ENCODE measurements at regions not wholly inside any gene's neighbourhood (a gene's known extent, or its start where the extent isn't known, plus 50 kb on each side); places are given as distances from the start of the nearest gene placed in this dataset.

- Histone ChIP-seq H2AFZ (ENCODE audit: low read length) (no peak overlapping the region), H3K36me3 (replicated peaks in 1 of 2; ENCODE audit: control insufficient read depth in 2 of 2, insufficient read depth in 2 of 2, low read length in 2 of 2) (no peaks in the 10 kb centered on the region), H3K4me1 (ENCODE audit: control insufficient read depth in 2 of 2, insufficient read depth in 1 of 2, low read depth in 1 of 2, low read length in 2 of 2) (peaks cover 0 to 5% of the 10 kb centered on the region in 2 donors), H3K9ac (ENCODE audit: low read depth, low read length, poor library complexity) (no peak overlapping the region), H3K9me3 (replicated peaks in 1 of 2; ENCODE audit: control insufficient read depth in 2 of 2, insufficient read depth in 1 of 2, low read depth in 1 of 2, low read length in 2 of 2) (no peaks in the 10 kb centered on the region), H3K23ac (ENCODE audit: low read depth, low read length, poor library complexity) (no peak overlapping the region), H4K91ac (ENCODE audit: low read depth, low read length, poor library complexity) (no peak overlapping the region), H2BK120ac (ENCODE audit: low read depth, low read length) (no peak overlapping the region), H3K27ac (replicated peaks; ENCODE audit: low read length) (no peak overlapping the region), H3K27me3 (ENCODE audit: control insufficient read depth in 3 of 3, insufficient read depth in 3 of 3, low read depth in 1 of 3, low read length in 3 of 3) (no peaks in the 10 kb centered on the region), H3K14ac (ENCODE audit: low read length) (no peak overlapping the region), H4K8ac (ENCODE audit: low read depth, low read length) (no peak overlapping the region), H2BK15ac (ENCODE audit: low read length) (no peak overlapping the region), H3K4ac (ENCODE audit: low read length) (no peak overlapping the region), H3K4me3 (ENCODE audit: low read length in 2 of 2) (no peak overlapping the region), H2AK5ac (ENCODE audit: low read depth, low read length) (no peak overlapping the region), H3K18ac (ENCODE audit: low read length) (no peak overlapping the region), H2BK5ac (ENCODE audit: low read length) (no peak overlapping the region), H3K4me2 (ENCODE audit: insufficient read depth, low read length, poor library complexity, severe bottlenecking) (no peak overlapping the region), H2BK12ac (ENCODE audit: low read length) (no peak overlapping the region), H3K79me1 (ENCODE audit: low read depth, low read length) (no peaks in the 10 kb centered on the region)
- WGBS, 2 donors (ENCODE audit: extremely low coverage in 2 of 2, insufficient read length in 2 of 2, insufficient replicate concordance in 1 of 2) = no CpG with 5 or more reads among the region's 2 CpGs
- peak; percentile 21 for DNase-seq (ENCODE audit: low spot score)
Measured at GRCh38 chr2:191539068-191539467, 138.9 kb upstream of the NABP1 start.

DNA sequence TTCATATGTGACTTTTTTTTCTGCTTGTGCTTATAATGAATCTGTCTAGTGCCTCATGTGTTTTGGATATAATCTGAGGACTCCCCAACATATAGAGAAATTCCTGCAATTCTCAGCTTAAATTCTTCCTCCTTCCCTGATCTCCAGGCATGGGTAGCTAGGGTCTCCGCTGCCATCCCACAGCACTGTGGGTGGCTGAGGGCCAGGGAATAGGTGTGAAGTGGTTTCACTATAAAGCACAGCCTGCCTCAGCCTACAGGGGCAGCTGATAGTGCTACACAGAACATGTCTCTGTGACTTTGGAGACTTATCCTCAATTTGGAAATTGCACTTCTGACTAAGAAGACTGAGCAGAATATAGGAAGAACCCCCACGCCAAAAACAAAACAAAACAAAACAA is 137.3 kb upstream of the NABP1 start:
- H3K4me2 ChIP-seq (ENCODE audit: insufficient read depth, low read length, poor library complexity, severe bottlenecking) = no peak overlapping the region
- no peak overlapping the region for H3K27ac ChIP-seq (replicated peaks; ENCODE audit: low read length)
- H3K27me3 ChIP-seq (ENCODE audit: control insufficient read depth in 3 of 3, insufficient read depth in 3 of 3, low read depth in 1 of 3, low read length in 3 of 3) = no peaks in the 10 kb centered on the region
- H4K8ac ChIP-seq (ENCODE audit: low read depth, low read length) = no peak overlapping the region
- H4K91ac ChIP-seq (ENCODE audit: low read depth, low read length, poor library complexity) = no peak overlapping the region
- H3K4me1 ChIP-seq (ENCODE audit: control insufficient read depth in 2 of 2, insufficient read depth in 1 of 2, low read depth in 1 of 2, low read length in 2 of 2) = peaks cover 0 to 5% of the 10 kb centered on the region in 2 donors
- no peak overlapping the region for H3K9ac ChIP-seq (ENCODE audit: low read depth, low read length, poor library complexity)
- H2BK15ac ChIP-seq (ENCODE audit: low read length) = no peak overlapping the region
- H2BK5ac ChIP-seq (ENCODE audit: low read length) = no peak overlapping the region
- no peak overlapping the region for H3K18ac ChIP-seq (ENCODE audit: low read length)
- no peaks in the 10 kb centered on the region for H3K36me3 ChIP-seq (replicated peaks in 1 of 2; ENCODE audit: control insufficient read depth in 2 of 2, insufficient read depth in 2 of 2, low read length in 2 of 2)
- H2AFZ ChIP-seq (ENCODE audit: low read length) = no peak overlapping the region
- H2BK120ac ChIP-seq (ENCODE audit: low read depth, low read length) = no peak overlapping the region
- H3K9me3 ChIP-seq (replicated peaks in 1 of 2; ENCODE audit: control insufficient read depth in 2 of 2, insufficient read depth in 1 of 2, low read depth in 1 of 2, low read length in 2 of 2) = no peaks in the 10 kb centered on the region
- H3K79me1 ChIP-seq (ENCODE audit: low read depth, low read length) = no peaks in the 10 kb centered on the region
- DNase-seq (ENCODE audit: low spot score) = no peak
- no CpG with 5 or more reads among the region's 2 CpGs for WGBS, 2 donors (ENCODE audit: extremely low coverage in 2 of 2, insufficient read length in 2 of 2, insufficient replicate concordance in 1 of 2)
- no peak overlapping the region for H3K23ac ChIP-seq (ENCODE audit: low read depth, low read length, poor library complexity)
- no peak overlapping the region for H2BK12ac ChIP-seq (ENCODE audit: low read length)
- no peak overlapping the region for H2AK5ac ChIP-seq (ENCODE audit: low read depth, low read length)
- H3K14ac ChIP-seq (ENCODE audit: low read length) = no peak overlapping the region
- H3K4ac ChIP-seq (ENCODE audit: low read length) = no peak overlapping the region
- H3K4me3 ChIP-seq (ENCODE audit: low read length in 2 of 2) = no peak overlapping the region

DNA sequence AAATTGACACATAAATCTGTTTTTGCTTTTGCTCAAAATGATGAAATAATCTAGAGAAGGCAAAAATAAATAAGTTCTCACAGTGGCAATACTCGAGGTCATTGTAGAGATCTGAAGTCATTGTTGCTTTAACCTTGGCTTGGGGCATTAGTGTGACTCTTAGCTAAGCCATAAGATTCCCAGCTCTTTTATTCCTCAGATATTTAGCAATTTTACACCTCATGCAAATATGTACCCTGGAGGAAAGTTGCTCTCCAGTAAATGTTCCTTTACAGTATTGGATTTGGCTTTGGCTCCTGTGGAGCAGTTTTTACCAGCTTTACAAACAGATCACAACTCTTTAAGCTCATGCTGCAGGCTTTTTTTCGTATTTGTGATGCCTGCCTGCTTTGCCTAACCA is 134.2 kb upstream of the NABP1 start:
- H3K36me3 ChIP-seq (replicated peaks in 1 of 2; ENCODE audit: control insufficient read depth in 2 of 2, insufficient read depth in 2 of 2, low read length in 2 of 2) = no peaks in the 10 kb centered on the region
- DNase-seq (ENCODE audit: low spot score) = no peak
- H3K4me2 ChIP-seq (ENCODE audit: insufficient read depth, low read length, poor library complexity, severe bottlenecking) = no peak overlapping the region
- H2AK5ac ChIP-seq (ENCODE audit: low read depth, low read length) = no peak overlapping the region
- H3K27me3 ChIP-seq (ENCODE audit: control insufficient read depth in 3 of 3, insufficient read depth in 3 of 3, low read depth in 1 of 3, low read length in 3 of 3) = no peaks in the 10 kb centered on the region
- H3K4me3 ChIP-seq (ENCODE audit: low read length in 2 of 2) = no peak overlapping the region
- no peak overlapping the region for H3K18ac ChIP-seq (ENCODE audit: low read length)
- no peak overlapping the region for H3K23ac ChIP-seq (ENCODE audit: low read depth, low read length, poor library complexity)
- no peak overlapping the region for H3K14ac ChIP-seq (ENCODE audit: low read length)
- no peak overlapping the region for H4K8ac ChIP-seq (ENCODE audit: low read depth, low read length)
- no peaks in the 10 kb centered on the region for H3K79me1 ChIP-seq (ENCODE audit: low read depth, low read length)
- H3K9me3 ChIP-seq (replicated peaks in 1 of 2; ENCODE audit: control insufficient read depth in 2 of 2, insufficient read depth in 1 of 2, low read depth in 1 of 2, low read length in 2 of 2) = no peaks in the 10 kb centered on the region
- no peak overlapping the region for H3K4ac ChIP-seq (ENCODE audit: low read length)
- no peak overlapping the region for H3K27ac ChIP-seq (replicated peaks; ENCODE audit: low read length)
- no peak overlapping the region for H4K91ac ChIP-seq (ENCODE audit: low read depth, low read length, poor library complexity)
- no peak overlapping the region for H2BK120ac ChIP-seq (ENCODE audit: low read depth, low read length)
- no peak overlapping the region for H2BK15ac ChIP-seq (ENCODE audit: low read length)
- no peak overlapping the region for H2AFZ ChIP-seq (ENCODE audit: low read length)
- no peak overlapping the region for H3K9ac ChIP-seq (ENCODE audit: low read depth, low read length, poor library complexity)
- H2BK12ac ChIP-seq (ENCODE audit: low read length) = no peak overlapping the region
- peaks cover 0 to 2% of the 10 kb centered on the region in 2 donors for H3K4me1 ChIP-seq (ENCODE audit: control insufficient read depth in 2 of 2, insufficient read depth in 1 of 2, low read depth in 1 of 2, low read length in 2 of 2)
- H2BK5ac ChIP-seq (ENCODE audit: low read length) = no peak overlapping the region
- WGBS, 2 donors (ENCODE audit: extremely low coverage in 2 of 2, insufficient read length in 2 of 2, insufficient replicate concordance in 1 of 2) = no CpG with 5 or more reads among the region's 2 CpGs

- H3K36me3 ChIP-seq (replicated peaks in 1 of 2; ENCODE audit: control insufficient read depth in 2 of 2, insufficient read depth in 2 of 2, low read length in 2 of 2) = no peaks in the 10 kb centered on the region
Measured at GRCh38 chr2:191544461-191545062, 133.4 kb upstream of the NABP1 start.

More at GRCh38 chr2:191544461-191545062, 133.4 kb upstream of the NABP1 start:
- Histone ChIP-seq H3K23ac (ENCODE audit: low read depth, low read length, poor library complexity) (no peak overlapping the region), H3K4me3 (ENCODE audit: low read length in 2 of 2) (no peak overlapping the region), H2BK120ac (ENCODE audit: low read depth, low read length) (no peak overlapping the region), H3K4ac (ENCODE audit: low read length) (no peak overlapping the region), H3K14ac (ENCODE audit: low read length) (no peak overlapping the region), H2BK15ac (ENCODE audit: low read length) (no peak overlapping the region), H4K8ac (ENCODE audit: low read depth, low read length) (no peak overlapping the region), H2BK12ac (ENCODE audit: low read length) (no peak overlapping the region), H2AK5ac (ENCODE audit: low read depth, low read length) (no peak overlapping the region), H2BK5ac (ENCODE audit: low read length) (no peak overlapping the region), H3K4me1 (ENCODE audit: control insufficient read depth in 2 of 2, insufficient read depth in 1 of 2, low read depth in 1 of 2, low read length in 2 of 2) (peaks cover 0 to 2% of the 10 kb centered on the region in 2 donors), H3K18ac (ENCODE audit: low read length) (no peak overlapping the region), H3K27me3 (ENCODE audit: control insufficient read depth in 3 of 3, insufficient read depth in 3 of 3, low read depth in 1 of 3, low read length in 3 of 3) (no peaks in the 10 kb centered on the region), H3K9ac (ENCODE audit: low read depth, low read length, poor library complexity) (no peak overlapping the region), H3K4me2 (ENCODE audit: insufficient read depth, low read length, poor library complexity, severe bottlenecking) (no peak overlapping the region), H3K27ac (replicated peaks; ENCODE audit: low read length) (no peak overlapping the region), H4K91ac (ENCODE audit: low read depth, low read length, poor library complexity) (no peak overlapping the region), H3K9me3 (replicated peaks in 1 of 2; ENCODE audit: control insufficient read depth in 2 of 2, insufficient read depth in 1 of 2, low read depth in 1 of 2, low read length in 2 of 2) (no peaks in the 10 kb centered on the region), H3K79me1 (ENCODE audit: low read depth, low read length) (no peaks in the 10 kb centered on the region), H2AFZ (ENCODE audit: low read length) (no peak overlapping the region)
- no peak for DNase-seq (ENCODE audit: low spot score)
